ENCODE measurements at regions not wholly inside any gene's neighbourhood (a gene's known extent, or its start where the extent isn't known, plus 50 kb on each side); places are given as distances from the start of the nearest gene placed in this dataset.
A peak's percentile ranks its signal among the peaks of the same experiment; 100 is the strongest.

GRCh38 chr4:37762294-37762990 is 64.0 kb upstream of the PGM2 start:
- TF ChIP-seq POLR2AphosphoS5 (IDR thresholded peaks at IDR 0.05) = no peak
- TF ChIP-seq POLR2A (IDR thresholded peaks at IDR 0.05) = no peak
- no peak for TF ChIP-seq EP300 (IDR thresholded peaks at IDR 0.05; ENCODE audit: low read depth)
- TF ChIP-seq CTCF (IDR thresholded peaks at IDR 0.05) = no peak
- Histone ChIP-seq H3K27me3 (no peaks in the 10 kb centered on the region), H3K4me1 (no peaks in the 10 kb centered on the region), H3K36me3 (no peaks in the 10 kb centered on the region), H3K27ac (no peak overlapping the region), H3K4me3 (no peak overlapping the region), H3K9me3 (no peaks in the 10 kb centered on the region)
- intact Hi-C loops (cut with DNase I; ENCODE audit: low total_unique reads) (no loop called here), in situ Hi-C loops (cut with MboI; ENCODE audit: low pct_ligation_motif_present in 1 of 4, low pct_unique_long_range_greater_than_20kb in 1 of 4, low sequenced_read_pairs in 3 of 4) (no loop called here)
- no peak for DNase-seq
- WGBS, 2 donors (ENCODE audit: low coverage in 1 of 2) = 74 to 93% methylated on average over 1 to 3 of the region's 3 CpGs

- H3K9me3 ChIP-seq = no peaks in the 10 kb centered on the region
- no peak for TF ChIP-seq POLR2AphosphoS5 (IDR thresholded peaks at IDR 0.05)
- no peak for TF ChIP-seq POLR2A (IDR thresholded peaks at IDR 0.05)
- TF ChIP-seq CTCF (IDR thresholded peaks at IDR 0.05) = no peak
- TF ChIP-seq EP300 (IDR thresholded peaks at IDR 0.05; ENCODE audit: low read depth) = no peak
- no peak overlapping the region for H3K4me3 ChIP-seq
- 79% methylated on average over 3 of the region's 3 CpGs; no CpG with 5 or more reads in 1 of the 2 donors for WGBS, 2 donors (ENCODE audit: low coverage in 1 of 2)
- H3K36me3 ChIP-seq = no peaks in the 10 kb centered on the region
- intact Hi-C loops (cut with DNase I; ENCODE audit: low total_unique reads) (no loop called here), in situ Hi-C loops (cut with MboI; ENCODE audit: low pct_ligation_motif_present in 1 of 4, low pct_unique_long_range_greater_than_20kb in 1 of 4, low sequenced_read_pairs in 3 of 4) (no loop called here)
- no peaks in the 10 kb centered on the region for H3K27me3 ChIP-seq
- no peaks in the 10 kb centered on the region for H3K4me1 ChIP-seq
- no peak overlapping the region for H3K27ac ChIP-seq
- no peak for DNase-seq
These were observed 65.6 kb upstream of the PGM2 start for GRCh38 chr4:37760840-37761239.

- intact Hi-C loops (cut with DNase I; ENCODE audit: low total_unique reads) = no loop called here
- in situ Hi-C loops (cut with MboI; ENCODE audit: low pct_ligation_motif_present in 1 of 4, low pct_unique_long_range_greater_than_20kb in 1 of 4, low sequenced_read_pairs in 3 of 4) = no loop called here
- H3K36me3 ChIP-seq = no peaks in the 10 kb centered on the region
- no peak for TF ChIP-seq EP300 (IDR thresholded peaks at IDR 0.05; ENCODE audit: low read depth)
- no peak for TF ChIP-seq CTCF (IDR thresholded peaks at IDR 0.05)
- TF ChIP-seq POLR2A (IDR thresholded peaks at IDR 0.05) = no peak
- no peak for TF ChIP-seq POLR2AphosphoS5 (IDR thresholded peaks at IDR 0.05)
- H3K27me3 ChIP-seq = no peaks in the 10 kb centered on the region
- no peaks in the 10 kb centered on the region for H3K9me3 ChIP-seq
- no peak overlapping the region for H3K4me3 ChIP-seq
- DNase-seq = no peak
- 56% methylated on average over 1 of the region's 1 CpG; no CpG with 5 or more reads in 1 of the 2 donors for WGBS, 2 donors (ENCODE audit: low coverage in 1 of 2)
- H3K27ac ChIP-seq = no peak overlapping the region
- no peaks in the 10 kb centered on the region for H3K4me1 ChIP-seq
These were observed 66.7 kb upstream of the PGM2 start for GRCh38 chr4:37759833-37760232.

- H3K9me3 ChIP-seq = no peaks in the 10 kb centered on the region
- no peak for DNase-seq
- H3K4me3 ChIP-seq = no peak overlapping the region
- intact Hi-C loops (cut with DNase I; ENCODE audit: low total_unique reads) = no loop called here
- H3K27ac ChIP-seq = peak overlapping the region in 1 of 4 donors; percentile 34
- H3K4me1 ChIP-seq = no peaks in the 10 kb centered on the region
- TF ChIP-seq EP300 (IDR thresholded peaks at IDR 0.05; ENCODE audit: low read depth) = no peak
- TF ChIP-seq POLR2AphosphoS5 (IDR thresholded peaks at IDR 0.05) = peak; percentile 15 to 68 (median 44)
- WGBS, 2 donors (ENCODE audit: low coverage in 1 of 2) = 71 to 89% methylated on average over 1 of the region's 1 CpG
- in situ Hi-C loops (cut with MboI; ENCODE audit: low pct_ligation_motif_present in 1 of 4, low pct_unique_long_range_greater_than_20kb in 1 of 4, low sequenced_read_pairs in 3 of 4) = no loop called here
- H3K27me3 ChIP-seq = no peaks in the 10 kb centered on the region
- H3K36me3 ChIP-seq = no peaks in the 10 kb centered on the region
These were observed 68.3 kb upstream of the PGM2 start for GRCh38 chr4:37758226-37758625.

GRCh38 chr4:37757761-37758160 is 68.7 kb upstream of the PGM2 start:
- intact Hi-C loops (cut with DNase I; ENCODE audit: low total_unique reads) (no loop called here), in situ Hi-C loops (cut with MboI; ENCODE audit: low pct_ligation_motif_present in 1 of 4, low pct_unique_long_range_greater_than_20kb in 1 of 4, low sequenced_read_pairs in 3 of 4) (no loop called here)
- TF ChIP-seq EP300 (IDR thresholded peaks at IDR 0.05; ENCODE audit: low read depth) (no peak), POLR2A (IDR thresholded peaks at IDR 0.05) (no peak), CTCF (IDR thresholded peaks at IDR 0.05) (no peak), POLR2AphosphoS5 (IDR thresholded peaks at IDR 0.05) (no peak)
- peak overlapping the region in 1 of 4 donors; percentile 34 for H3K27ac ChIP-seq
- H3K4me3 ChIP-seq = no peak overlapping the region
- H3K4me1 ChIP-seq = no peaks in the 10 kb centered on the region
- H3K9me3 ChIP-seq = no peaks in the 10 kb centered on the region
- no peak for DNase-seq
- no peaks in the 10 kb centered on the region for H3K36me3 ChIP-seq
- no peaks in the 10 kb centered on the region for H3K27me3 ChIP-seq
- WGBS, 2 donors (ENCODE audit: low coverage in 1 of 2) = 57 to 65% methylated on average over 4 of the region's 4 CpGs

Data from transverse colon (tissue), 4 donors.